ENCODE measurements at regions not wholly inside any gene's neighbourhood (a gene's known extent, or its start where the extent isn't known, plus 50 kb on each side); places are given as distances from the start of the nearest gene placed in this dataset.

GRCh38 chr5:42306287-42306686 is 117.0 kb upstream of the GHR start:
- POLR2A ChIA-PET: no interaction called here
- dilution Hi-C loops (cut with MboI; ENCODE audit: extremely low pct_ligation_motif_present, low sequenced_read_pairs) (no loop called here), intact Hi-C loops (cut with micrococcal nuclease) (no loop called here)
- TF ChIP-seq POLR2AphosphoS5 (IDR thresholded peaks at IDR 0.05; ENCODE audit: insufficient read depth, low read depth, low read length) (no peak), JUN (IDR thresholded peaks at IDR 0.05; ENCODE audit: borderline replicate concordance, insufficient read depth, insufficient read length, low read depth) (no peak), POLR2A (IDR thresholded peaks at IDR 0.05; ENCODE audit: low read depth, low read length) (no peak), MYC (IDR thresholded peaks at IDR 0.05; ENCODE audit: low read depth, low read length) (no peak), FOS (IDR thresholded peaks at IDR 0.05; ENCODE audit: borderline replicate concordance, insufficient read depth, low read length) (no peak), EZH2 (IDR thresholded peaks at IDR 0.05; ENCODE audit: borderline replicate concordance, low read depth, low read length, severe bottlenecking) (no peak), MAX (IDR thresholded peaks at IDR 0.05; ENCODE audit: insufficient read depth, insufficient read length) (no peak), GATA2 (IDR thresholded peaks at IDR 0.05; ENCODE audit: insufficient read depth, insufficient read length, low read depth, low read length) (no peak)
- TF ChIP-seq, protein P1, sequence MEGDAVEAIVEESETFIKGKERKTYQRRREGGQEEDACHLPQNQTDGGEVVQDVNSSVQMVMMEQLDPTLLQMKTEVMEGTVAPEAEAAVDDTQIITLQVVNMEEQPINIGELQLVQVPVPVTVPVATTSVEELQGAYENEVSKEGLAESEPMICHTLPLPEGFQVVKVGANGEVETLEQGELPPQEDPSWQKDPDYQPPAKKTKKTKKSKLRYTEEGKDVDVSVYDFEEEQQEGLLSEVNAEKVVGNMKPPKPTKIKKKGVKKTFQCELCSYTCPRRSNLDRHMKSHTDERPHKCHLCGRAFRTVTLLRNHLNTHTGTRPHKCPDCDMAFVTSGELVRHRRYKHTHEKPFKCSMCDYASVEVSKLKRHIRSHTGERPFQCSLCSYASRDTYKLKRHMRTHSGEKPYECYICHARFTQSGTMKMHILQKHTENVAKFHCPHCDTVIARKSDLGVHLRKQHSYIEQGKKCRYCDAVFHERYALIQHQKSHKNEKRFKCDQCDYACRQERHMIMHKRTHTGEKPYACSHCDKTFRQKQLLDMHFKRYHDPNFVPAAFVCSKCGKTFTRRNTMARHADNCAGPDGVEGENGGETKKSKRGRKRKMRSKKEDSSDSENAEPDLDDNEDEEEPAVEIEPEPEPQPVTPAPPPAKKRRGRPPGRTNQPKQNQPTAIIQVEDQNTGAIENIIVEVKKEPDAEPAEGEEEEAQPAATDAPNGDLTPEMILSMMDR (IDR thresholded peaks at IDR 0.05; ENCODE audit: extremely low read depth in 1 of 2, insufficient read depth in 1 of 2, low read depth in 1 of 2, low read length in 2 of 2): no peak
- no peak overlapping the region for H3K27ac ChIP-seq (ENCODE audit: insufficient read depth, low read depth, low read length)
- H3K9me3 ChIP-seq (replicated peaks; ENCODE audit: control insufficient read depth, insufficient read depth, low read length): no peaks in the 10 kb centered on the region
- H3K79me2 ChIP-seq (ENCODE audit: control insufficient read depth, insufficient read depth, low read length): no peaks in the 10 kb centered on the region
- no peaks in the 10 kb centered on the region for H3K4me1 ChIP-seq (ENCODE audit: control insufficient read depth, extremely low read depth, insufficient read depth, low read length)
- FAIRE-seq (no peak), DNase-seq (ENCODE audit: low read depth, low spot score) (no peak)
- CTCF ChIA-PET: no interaction called here
- no peak overlapping the region for H3K4me2 ChIP-seq (ENCODE audit: insufficient read depth, low read length)
- H3K9ac ChIP-seq (replicated peaks; ENCODE audit: extremely low read depth, insufficient read depth, low read length): no peak overlapping the region
- H4K20me1 ChIP-seq (replicated peaks; ENCODE audit: control insufficient read depth, extremely low read depth, insufficient read depth, low read length): no peaks in the 10 kb centered on the region
- no peak overlapping the region for H2AFZ ChIP-seq (ENCODE audit: low read depth, low read length)
- no peaks in the 10 kb centered on the region for H3K9me1 ChIP-seq (replicated peaks; ENCODE audit: control insufficient read depth, extremely low read depth, insufficient read depth, low read length)
- no TSS peak for BruUV-seq (replicated peaks)
- H3K27me3 ChIP-seq (ENCODE audit: control insufficient read depth in 2 of 2, insufficient read depth in 2 of 2, low read length in 2 of 2): no peaks in the 10 kb centered on the region
- no peak overlapping the region for H3K4me3 ChIP-seq (replicated peaks in 1 of 3; ENCODE audit: insufficient read depth in 1 of 3, low read depth in 1 of 3, low read length in 3 of 3)
- no peaks in the 10 kb centered on the region for H3K36me3 ChIP-seq (ENCODE audit: control insufficient read depth in 2 of 2, extremely low read depth in 1 of 2, insufficient read depth in 2 of 2, low read length in 2 of 2)

Data from endothelial cell of umbilical vein (primary cell).